Testis (tissue), 2 donors: ENCODE measurements at regions not wholly inside any gene's neighbourhood (a gene's known extent, or its start where the extent isn't known, plus 50 kb on each side); places are given as distances from the start of the nearest gene placed in this dataset.
"Not testable (repeated sequence)": the region's sequence is repeated elsewhere in the genome, so short reads cannot be mapped to it uniquely, and the experiment has no call there.

Source experiments
- DNase-seq: peaks from one replicate; pipeline ENCODE4 v3.0.0-alpha.2; 2019
- H3K27ac ChIP-seq, 2 donors: fragments of 200-600 bp; sonication (generic); one replicate each; pipeline ENCODE4 v1.5.1; 2019
- H3K27me3 ChIP-seq: fragments of 200-600 bp; sonication (generic); one replicate; pipeline ENCODE4 v1.5.1; 2019
- H3K36me3 ChIP-seq: fragments of 200-600 bp; sonication (generic); one replicate; pipeline ENCODE4 v1.5.1; 2017; ENCODE audit warnings: low read depth; ENCODE audit errors: missing control alignments
- H3K4me1 ChIP-seq: fragments of 200-600 bp; sonication (generic); one replicate; pipeline ENCODE4 v1.5.1; 2019
- H3K4me3 ChIP-seq, 2 donors: fragments of 200-600 bp; sonication (generic); one replicate each; pipeline ENCODE4 v1.5.1; 2017 to 2019
- H3K9me3 ChIP-seq: fragments of 200-600 bp; sonication (generic); one replicate; pipeline ENCODE4 v1.5.1; 2017
- WGBS, 2 donors: methylation state at CpG; one replicate each; pipeline ENCODE4 v1.1.5; 2018; 5-methylcytosine and 5-hydroxymethylcytosine counted together
- intact Hi-C: fragments of 100-400 bp; cut with DNase I; formaldehyde crosslinking; loops from one replicate; pipeline ENCODE4 v1.15.1; 2023; ENCODE audit warnings: low total_unique reads

GRCh38 chr6:26835707-26836106 is 176.2 kb upstream of the ZNF322 start:
- H3K27me3 ChIP-seq, intact Hi-C loops, H3K27ac ChIP-seq, H3K9me3 ChIP-seq, H3K36me3 ChIP-seq, H3K4me1 ChIP-seq, H3K4me3 ChIP-seq, DNase-seq: not testable (repeated sequence)
- WGBS, 2 donors = 92% methylated on average over 1 to 5 of the region's 5 CpGs

GRCh38 chr6:26836657-26837056 is 177.1 kb upstream of the ZNF322 start:
- H3K27ac ChIP-seq, H3K36me3 ChIP-seq, H3K27me3 ChIP-seq, DNase-seq, H3K4me3 ChIP-seq, intact Hi-C loops, H3K4me1 ChIP-seq, H3K9me3 ChIP-seq: not testable (repeated sequence)

GRCh38 chr6:26844823-26845222 is 185.3 kb upstream of the ZNF322 start:
- H3K27me3 ChIP-seq, H3K9me3 ChIP-seq, H3K36me3 ChIP-seq, intact Hi-C loops, H3K4me1 ChIP-seq, DNase-seq, H3K4me3 ChIP-seq, H3K27ac ChIP-seq: not testable (repeated sequence)
- 89 to 91% methylated on average over 2 of the region's 2 CpGs for WGBS, 2 donors

GRCh38 chr6:26857289-26857688 is 197.7 kb upstream of the ZNF322 start:
- intact Hi-C loops, H3K4me1 ChIP-seq, H3K9me3 ChIP-seq, H3K27ac ChIP-seq, H3K27me3 ChIP-seq, H3K36me3 ChIP-seq, DNase-seq, H3K4me3 ChIP-seq: not testable (repeated sequence)
- WGBS, 2 donors = 47 to 62% methylated on average over 1 to 2 of the region's 2 CpGs

- H3K4me3 ChIP-seq, H3K9me3 ChIP-seq, H3K27ac ChIP-seq, H3K27me3 ChIP-seq, H3K4me1 ChIP-seq, DNase-seq, H3K36me3 ChIP-seq, intact Hi-C loops: not testable (repeated sequence)
- 78 to 86% methylated on average over 5 of the region's 5 CpGs for WGBS, 2 donors
Measured at GRCh38 chr6:26859067-26859770, 199.7 kb upstream of the ZNF322 start.

GRCh38 chr6:26859771-26860163 is 200.2 kb upstream of the ZNF322 start:
- H3K4me1 ChIP-seq, H3K27ac ChIP-seq, H3K27me3 ChIP-seq, DNase-seq, H3K9me3 ChIP-seq, H3K36me3 ChIP-seq, intact Hi-C loops, H3K4me3 ChIP-seq: not testable (repeated sequence)
- 89 to 93% methylated on average over 2 of the region's 2 CpGs for WGBS, 2 donors

GRCh38 chr6:26861913-26862312 is 202.4 kb upstream of the ZNF322 start:
- H3K4me3 ChIP-seq, intact Hi-C loops, H3K36me3 ChIP-seq, H3K4me1 ChIP-seq, H3K27ac ChIP-seq, H3K9me3 ChIP-seq, DNase-seq, H3K27me3 ChIP-seq: not testable (repeated sequence)
- WGBS, 2 donors = 92 to 97% methylated on average over 1 to 2 of the region's 2 CpGs

GRCh38 chr6:26863641-26864040 is 204.1 kb upstream of the ZNF322 start:
- H3K36me3 ChIP-seq, DNase-seq, H3K9me3 ChIP-seq, intact Hi-C loops, H3K4me1 ChIP-seq, H3K27me3 ChIP-seq, H3K27ac ChIP-seq, H3K4me3 ChIP-seq: not testable (repeated sequence)
- 87 to 94% methylated on average over 6 of the region's 6 CpGs for WGBS, 2 donors

GRCh38 chr6:26898785-26899184 is 239.2 kb upstream of the ZNF322 start:
- DNase-seq, H3K4me3 ChIP-seq, H3K4me1 ChIP-seq, H3K9me3 ChIP-seq, intact Hi-C loops, H3K27ac ChIP-seq, H3K36me3 ChIP-seq, H3K27me3 ChIP-seq: not testable (repeated sequence)
- 86% methylated on average over 8 of the region's 9 CpGs; no CpG with 5 or more reads in 1 of the 2 donors for WGBS, 2 donors

GRCh38 chr6:26924206-26924605 is 264.7 kb upstream of the ZNF322 start:
- H3K27ac ChIP-seq, DNase-seq, H3K27me3 ChIP-seq, H3K4me1 ChIP-seq, H3K4me3 ChIP-seq, H3K9me3 ChIP-seq, H3K36me3 ChIP-seq, intact Hi-C loops: not testable (repeated sequence)
- WGBS, 2 donors = 96 to 100% methylated on average over 2 of the region's 2 CpGs

- H3K27ac ChIP-seq, H3K4me3 ChIP-seq, H3K27me3 ChIP-seq, H3K4me1 ChIP-seq, H3K36me3 ChIP-seq, H3K9me3 ChIP-seq, intact Hi-C loops, DNase-seq: not testable (repeated sequence)
- 60 to 65% methylated on average over 1 of the region's 2 CpGs for WGBS, 2 donors
Measured at GRCh38 chr6:26928190-26928589, 268.6 kb upstream of the ZNF322 start.

GRCh38 chr6:26937258-26937657 is 277.7 kb upstream of the ZNF322 start:
- H3K27me3 ChIP-seq, H3K4me3 ChIP-seq, H3K9me3 ChIP-seq, H3K36me3 ChIP-seq, intact Hi-C loops, H3K4me1 ChIP-seq, DNase-seq, H3K27ac ChIP-seq: not testable (repeated sequence)
- WGBS, 2 donors = 84 to 93% methylated on average over 1 of the region's 1 CpG

GRCh38 chr6:26951211-26951610 is 291.7 kb upstream of the ZNF322 start:
- H3K4me1 ChIP-seq, intact Hi-C loops, H3K4me3 ChIP-seq, DNase-seq, H3K36me3 ChIP-seq, H3K9me3 ChIP-seq, H3K27me3 ChIP-seq, H3K27ac ChIP-seq: not testable (repeated sequence)
- WGBS, 2 donors = 85 to 98% methylated on average over 3 of the region's 3 CpGs
